ENCODE measurements at regions not wholly inside any gene's neighbourhood (a gene's known extent, or its start where the extent isn't known, plus 50 kb on each side); places are given as distances from the start of the nearest gene placed in this dataset.

DNA sequence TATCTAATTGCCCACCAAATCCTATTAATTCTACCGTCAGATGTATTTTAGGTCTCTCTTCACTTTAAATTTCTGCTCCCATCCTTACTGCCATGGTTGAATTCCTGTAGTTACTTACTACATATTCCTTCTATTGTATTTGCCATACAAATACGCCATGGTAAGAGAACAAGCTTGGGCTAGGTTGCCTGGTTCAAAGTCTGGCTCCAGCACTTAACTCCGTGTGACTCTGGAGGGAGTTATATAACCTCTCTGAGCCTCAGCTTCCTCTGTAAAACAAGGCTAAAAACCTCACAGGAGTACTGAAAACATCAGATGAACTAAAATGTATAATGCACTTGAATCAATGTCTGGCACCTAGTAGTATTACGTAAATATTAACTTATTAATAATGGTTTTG is 260.3 kb upstream of the RPS6KA3 start:
- Histone ChIP-seq H3K79me2 (ENCODE audit: insufficient read depth, low read length) (no peaks in the 10 kb centered on the region), H3K9me3 (ENCODE audit: insufficient read depth, low read depth, low read length) (no peaks in the 10 kb centered on the region), H3F3A (ENCODE audit: low read depth) (no peaks in the 10 kb centered on the region), H3K9me2 (replicated peaks; ENCODE audit: low read depth, low read length) (no peaks in the 10 kb centered on the region), H3K36me3 (ENCODE audit: insufficient read depth, low read length) (no peaks in the 10 kb centered on the region), H4K20me1 (ENCODE audit: insufficient read depth, low read length, poor library complexity, severe bottlenecking) (no peaks in the 10 kb centered on the region), H3K4me1 (ENCODE audit: insufficient read depth, low read length, poor library complexity, severe bottlenecking) (peaks cover 4% of the 10 kb centered on the region), H2AFZ (ENCODE audit: low read length) (no peak overlapping the region), H3K9ac (ENCODE audit: low read depth, low read length, poor library complexity, severe bottlenecking) (no peak overlapping the region), H3K4me2 (ENCODE audit: low read depth, low read length, poor library complexity, severe bottlenecking) (no peak overlapping the region), H3K4me3 (ENCODE audit: low read length, poor library complexity, severe bottlenecking) (no peak overlapping the region), H3K27me3 (ENCODE audit: insufficient read depth, low read length, poor library complexity, severe bottlenecking) (no peaks in the 10 kb centered on the region)
- TF ChIP-seq EZH2phosphoT487 (IDR thresholded peaks at IDR 0.05; ENCODE audit: borderline replicate concordance): no peak
- TF ChIP-seq, protein P1, sequence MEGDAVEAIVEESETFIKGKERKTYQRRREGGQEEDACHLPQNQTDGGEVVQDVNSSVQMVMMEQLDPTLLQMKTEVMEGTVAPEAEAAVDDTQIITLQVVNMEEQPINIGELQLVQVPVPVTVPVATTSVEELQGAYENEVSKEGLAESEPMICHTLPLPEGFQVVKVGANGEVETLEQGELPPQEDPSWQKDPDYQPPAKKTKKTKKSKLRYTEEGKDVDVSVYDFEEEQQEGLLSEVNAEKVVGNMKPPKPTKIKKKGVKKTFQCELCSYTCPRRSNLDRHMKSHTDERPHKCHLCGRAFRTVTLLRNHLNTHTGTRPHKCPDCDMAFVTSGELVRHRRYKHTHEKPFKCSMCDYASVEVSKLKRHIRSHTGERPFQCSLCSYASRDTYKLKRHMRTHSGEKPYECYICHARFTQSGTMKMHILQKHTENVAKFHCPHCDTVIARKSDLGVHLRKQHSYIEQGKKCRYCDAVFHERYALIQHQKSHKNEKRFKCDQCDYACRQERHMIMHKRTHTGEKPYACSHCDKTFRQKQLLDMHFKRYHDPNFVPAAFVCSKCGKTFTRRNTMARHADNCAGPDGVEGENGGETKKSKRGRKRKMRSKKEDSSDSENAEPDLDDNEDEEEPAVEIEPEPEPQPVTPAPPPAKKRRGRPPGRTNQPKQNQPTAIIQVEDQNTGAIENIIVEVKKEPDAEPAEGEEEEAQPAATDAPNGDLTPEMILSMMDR (conservative IDR thresholded peaks at IDR 0.05; ENCODE audit: low read length): no peak

- Histone ChIP-seq H3K4me3 (ENCODE audit: low read length, poor library complexity, severe bottlenecking) (no peak overlapping the region), H3K36me3 (ENCODE audit: insufficient read depth, low read length) (no peaks in the 10 kb centered on the region), H3K79me2 (ENCODE audit: insufficient read depth, low read length) (no peaks in the 10 kb centered on the region), H3F3A (ENCODE audit: low read depth) (no peaks in the 10 kb centered on the region), H3K27me3 (ENCODE audit: insufficient read depth, low read length, poor library complexity, severe bottlenecking) (no peaks in the 10 kb centered on the region), H3K9me2 (replicated peaks; ENCODE audit: low read depth, low read length) (no peaks in the 10 kb centered on the region), H3K4me1 (ENCODE audit: insufficient read depth, low read length, poor library complexity, severe bottlenecking) (no peaks in the 10 kb centered on the region), H3K4me2 (ENCODE audit: low read depth, low read length, poor library complexity, severe bottlenecking) (peak overlapping the region; percentile 24), H2AFZ (ENCODE audit: low read length) (no peak overlapping the region), H3K9me3 (ENCODE audit: insufficient read depth, low read depth, low read length) (no peaks in the 10 kb centered on the region), H3K9ac (ENCODE audit: low read depth, low read length, poor library complexity, severe bottlenecking) (no peak overlapping the region), H4K20me1 (ENCODE audit: insufficient read depth, low read length, poor library complexity, severe bottlenecking) (no peaks in the 10 kb centered on the region)
- TF ChIP-seq EZH2phosphoT487 (IDR thresholded peaks at IDR 0.05; ENCODE audit: borderline replicate concordance): no peak
- TF ChIP-seq, protein P1 (conservative IDR thresholded peaks at IDR 0.05; ENCODE audit: low read length): no peak
Measured at GRCh38 chrX:20523626-20524312, 257.1 kb upstream of the RPS6KA3 start.

DNA sequence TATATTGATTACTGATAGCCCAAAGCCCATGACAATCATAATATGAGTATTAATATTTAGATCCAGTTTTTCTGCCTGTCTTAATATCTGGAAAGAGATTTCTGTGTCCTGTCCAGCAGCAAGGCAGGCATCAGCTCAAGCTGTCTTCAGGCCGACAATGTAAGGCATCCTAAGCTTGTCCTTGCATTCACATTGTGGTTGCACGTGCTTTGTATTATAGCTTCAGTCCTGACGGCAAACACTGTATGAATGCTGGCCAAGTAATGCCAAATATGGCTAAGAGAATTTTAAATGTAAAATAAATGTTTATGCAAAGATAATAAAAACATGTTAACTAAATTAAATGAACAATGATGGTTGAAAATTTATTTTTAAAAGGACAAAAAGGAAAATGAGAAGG is 255.7 kb upstream of the RPS6KA3 start:
- H3K36me3 ChIP-seq (ENCODE audit: insufficient read depth, low read length): no peaks in the 10 kb centered on the region
- H3K9me2 ChIP-seq (replicated peaks; ENCODE audit: low read depth, low read length): no peaks in the 10 kb centered on the region
- H3F3A ChIP-seq (ENCODE audit: low read depth): no peaks in the 10 kb centered on the region
- no peaks in the 10 kb centered on the region for H4K20me1 ChIP-seq (ENCODE audit: insufficient read depth, low read length, poor library complexity, severe bottlenecking)
- no peak overlapping the region for H3K4me3 ChIP-seq (ENCODE audit: low read length, poor library complexity, severe bottlenecking)
- H3K9ac ChIP-seq (ENCODE audit: low read depth, low read length, poor library complexity, severe bottlenecking): no peak overlapping the region
- H3K4me1 ChIP-seq (ENCODE audit: insufficient read depth, low read length, poor library complexity, severe bottlenecking): no peaks in the 10 kb centered on the region
- H3K9me3 ChIP-seq (ENCODE audit: insufficient read depth, low read depth, low read length): no peaks in the 10 kb centered on the region
- no peak overlapping the region for H2AFZ ChIP-seq (ENCODE audit: low read length)
- no peak overlapping the region for H3K4me2 ChIP-seq (ENCODE audit: low read depth, low read length, poor library complexity, severe bottlenecking)
- no peaks in the 10 kb centered on the region for H3K79me2 ChIP-seq (ENCODE audit: insufficient read depth, low read length)
- H3K27me3 ChIP-seq (ENCODE audit: insufficient read depth, low read length, poor library complexity, severe bottlenecking): no peaks in the 10 kb centered on the region
- TF ChIP-seq EZH2phosphoT487 (IDR thresholded peaks at IDR 0.05; ENCODE audit: borderline replicate concordance): no peak
- TF ChIP-seq, protein P1 (conservative IDR thresholded peaks at IDR 0.05; ENCODE audit: low read length): no peak
